OCI-LY3 (cell line): ENCODE measurements at regions not wholly inside any gene's neighbourhood (a gene's known extent, or its start where the extent isn't known, plus 50 kb on each side); places are given as distances from the start of the nearest gene placed in this dataset.

ENCODE experiments used
- H2AFZ ChIP-seq: fragments of 200-600, 300-600 bp; shearing (Covaris generic); 2 replicates; pipeline ENCODE4 v1.6.0; 2014; ENCODE audit warnings: antibody characterized with exemption, low read depth, low read length
- H3K27ac ChIP-seq: fragments of 200-600, 300-600 bp; sonication (generic); 2 replicates; pipeline ENCODE4 v1.5.1; 2014; ENCODE audit warnings: mild to moderate bottlenecking, low read length, moderate library complexity, mixed read lengths
- H3K27me3 ChIP-seq: fragments of 200-600, 300-600 bp; sonication (generic); 2 replicates; pipeline ENCODE4 v1.6.1; 2014; ENCODE audit warnings: low read depth, low read length, mixed read lengths
- H3K36me3 ChIP-seq: fragments of 200-600, 300-600 bp; sonication (generic); replicated peaks from 2 replicates; pipeline ENCODE3; 2014; ENCODE audit warnings: low read depth, low read length, mixed read lengths
- H3K4me1 ChIP-seq: fragments of 300-600, 200-600 bp; sonication (generic); 2 replicates; pipeline ENCODE4 v1.6.1; 2014; ENCODE audit warnings: low read length, mixed read lengths
- H3K4me2 ChIP-seq: fragments of 200-600, 300-600 bp; sonication (generic); 2 replicates; pipeline ENCODE4 v1.6.1; 2014; ENCODE audit warnings: low read length, mixed read lengths
- H3K4me3 ChIP-seq: fragments of 300-600, 200-600 bp; sonication (generic); 2 replicates; pipeline ENCODE4 v1.5.1; 2014; ENCODE audit warnings: antibody characterized with exemption, mild to moderate bottlenecking, low read length, moderate library complexity
- H3K79me2 ChIP-seq: fragments of 300-600, 200-600 bp; shearing (Covaris generic); 2 replicates; pipeline ENCODE4 v1.6.1; 2014; ENCODE audit warnings: mild to moderate bottlenecking, low read length, mixed read lengths
- H3K9ac ChIP-seq: fragments of 300-600, 200-600 bp; shearing (Covaris generic); 2 replicates; pipeline ENCODE4 v1.6.0; 2014; ENCODE audit warnings: mild to moderate bottlenecking, low read length, moderate library complexity
- H3K9me3 ChIP-seq: fragments of 200-600, 300-600 bp; shearing (Covaris generic); 2 replicates; pipeline ENCODE4 v1.6.1; 2014; ENCODE audit warnings: low read length, mixed read lengths; ENCODE audit not compliant: insufficient read depth
- H4K20me1 ChIP-seq: fragments of 200-600, 300-600 bp; sonication (generic); 2 replicates; pipeline ENCODE4 v1.6.1; 2016; ENCODE audit warnings: low read length, mixed read lengths; ENCODE audit not compliant: insufficient read depth
- EZH2phosphoT487 ChIP-seq: fragments of 200-600 bp; shearing (Covaris generic); IDR thresholded peaks from 2 replicates; pipeline ENCODE4 v1.6.1; 2018; ENCODE audit warnings: antibody characterized with exemption, mixed run types, low read depth
- TF ChIP-seq, protein P1 (sequence below): fragments of 200-600, 300-600 bp; sonication (generic); IDR thresholded peaks from 2 replicates; pipeline ENCODE4 v1.5.1; 2014; ENCODE audit warnings: antibody characterized with exemption, low read length, low read depth

DNA sequence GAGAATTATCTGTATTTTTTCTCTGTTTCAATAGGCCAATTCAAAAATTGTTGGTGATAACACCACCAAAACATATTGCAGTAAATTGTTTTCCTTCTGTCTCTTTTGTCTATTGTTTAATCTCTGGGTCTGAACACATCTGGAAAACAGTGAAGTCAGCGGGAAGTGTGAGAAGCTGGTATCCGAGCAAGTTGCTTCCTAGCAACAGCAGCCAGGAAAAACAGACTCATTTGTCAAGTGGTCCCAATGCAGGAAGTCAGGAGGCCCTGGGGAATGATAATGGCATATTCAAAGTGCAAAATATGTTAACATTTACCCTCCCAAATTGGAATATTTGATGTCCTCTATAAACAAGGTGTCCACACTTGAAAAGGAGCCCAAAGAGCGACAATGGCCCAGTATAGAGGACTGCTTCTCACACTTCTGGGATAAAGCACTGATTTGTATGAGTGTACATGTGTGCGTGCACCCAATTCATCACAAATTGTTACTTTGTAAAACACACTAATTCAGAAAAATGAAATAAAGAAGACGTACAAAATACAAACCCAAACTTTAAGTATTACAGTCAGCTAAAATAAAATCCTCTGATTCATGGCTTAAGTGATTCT, 515.0 kb downstream of the TBC1D4 start:
- Histone ChIP-seq H3K9ac (no peak overlapping the region), H3K27me3 (no peaks in the 10 kb centered on the region), H3K79me2 (no peaks in the 10 kb centered on the region), H3K36me3 (no peaks in the 10 kb centered on the region), H3K4me2 (no peak overlapping the region), H4K20me1 (no peaks in the 10 kb centered on the region), H3K27ac (no peak overlapping the region), H2AFZ (no peak overlapping the region), H3K4me1 (no peaks in the 10 kb centered on the region), H3K4me3 (no peak overlapping the region), H3K9me3 (no peaks in the 10 kb centered on the region)
- TF ChIP-seq EZH2phosphoT487: no peak
- TF ChIP-seq, protein P1, sequence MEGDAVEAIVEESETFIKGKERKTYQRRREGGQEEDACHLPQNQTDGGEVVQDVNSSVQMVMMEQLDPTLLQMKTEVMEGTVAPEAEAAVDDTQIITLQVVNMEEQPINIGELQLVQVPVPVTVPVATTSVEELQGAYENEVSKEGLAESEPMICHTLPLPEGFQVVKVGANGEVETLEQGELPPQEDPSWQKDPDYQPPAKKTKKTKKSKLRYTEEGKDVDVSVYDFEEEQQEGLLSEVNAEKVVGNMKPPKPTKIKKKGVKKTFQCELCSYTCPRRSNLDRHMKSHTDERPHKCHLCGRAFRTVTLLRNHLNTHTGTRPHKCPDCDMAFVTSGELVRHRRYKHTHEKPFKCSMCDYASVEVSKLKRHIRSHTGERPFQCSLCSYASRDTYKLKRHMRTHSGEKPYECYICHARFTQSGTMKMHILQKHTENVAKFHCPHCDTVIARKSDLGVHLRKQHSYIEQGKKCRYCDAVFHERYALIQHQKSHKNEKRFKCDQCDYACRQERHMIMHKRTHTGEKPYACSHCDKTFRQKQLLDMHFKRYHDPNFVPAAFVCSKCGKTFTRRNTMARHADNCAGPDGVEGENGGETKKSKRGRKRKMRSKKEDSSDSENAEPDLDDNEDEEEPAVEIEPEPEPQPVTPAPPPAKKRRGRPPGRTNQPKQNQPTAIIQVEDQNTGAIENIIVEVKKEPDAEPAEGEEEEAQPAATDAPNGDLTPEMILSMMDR: no peak

DNA sequence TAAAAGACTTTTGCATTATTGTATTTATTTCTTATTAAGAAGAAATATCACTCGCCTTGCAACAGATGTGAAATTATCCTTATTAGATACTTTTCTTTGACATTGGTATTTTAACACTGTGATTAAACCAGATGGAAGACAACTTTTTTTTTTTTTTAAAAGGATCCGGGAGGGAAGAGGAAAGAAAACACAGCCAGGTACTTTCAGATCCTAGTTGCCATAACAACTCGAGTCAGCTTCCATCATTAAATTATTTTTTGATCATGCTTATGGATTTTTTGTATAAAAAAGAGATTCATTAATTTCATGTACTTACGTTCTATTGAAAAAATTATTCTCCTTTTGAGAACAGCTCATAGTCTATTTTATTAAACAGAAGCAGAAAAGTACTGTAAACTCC, 515.7 kb downstream of the TBC1D4 start:
- H3K9me3 ChIP-seq: no peaks in the 10 kb centered on the region
- no peak overlapping the region for H3K9ac ChIP-seq
- no peak overlapping the region for H3K4me2 ChIP-seq
- no peaks in the 10 kb centered on the region for H3K79me2 ChIP-seq
- TF ChIP-seq, protein P1: no peak
- no peak for TF ChIP-seq EZH2phosphoT487
- no peaks in the 10 kb centered on the region for H3K36me3 ChIP-seq
- no peak overlapping the region for H3K4me3 ChIP-seq
- H2AFZ ChIP-seq: no peak overlapping the region
- no peaks in the 10 kb centered on the region for H3K27me3 ChIP-seq
- H3K4me1 ChIP-seq: no peaks in the 10 kb centered on the region
- H3K27ac ChIP-seq: no peak overlapping the region
- H4K20me1 ChIP-seq: no peaks in the 10 kb centered on the region

DNA sequence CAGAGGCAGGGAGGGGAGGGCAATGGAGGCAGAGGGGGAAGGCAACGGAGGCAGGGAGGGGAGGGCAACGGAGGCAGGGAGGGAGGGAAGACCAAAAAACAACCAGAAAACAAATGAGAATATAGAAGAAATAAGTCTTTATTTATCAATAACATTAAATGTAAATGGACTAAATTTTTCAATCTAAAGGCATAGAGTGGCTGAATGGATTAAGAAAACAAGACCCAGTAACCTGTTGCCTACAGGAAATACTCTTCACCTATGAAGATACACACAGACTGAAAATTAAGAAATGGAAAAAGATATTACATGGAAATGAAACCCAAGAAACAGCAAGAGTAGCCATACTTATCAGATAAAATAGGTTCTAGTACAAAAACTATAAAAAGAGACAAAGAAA, 536.3 kb downstream of the TBC1D4 start:
- H3K27ac ChIP-seq: no peak overlapping the region
- no peak overlapping the region for H3K9ac ChIP-seq
- no peaks in the 10 kb centered on the region for H3K4me1 ChIP-seq

DNA sequence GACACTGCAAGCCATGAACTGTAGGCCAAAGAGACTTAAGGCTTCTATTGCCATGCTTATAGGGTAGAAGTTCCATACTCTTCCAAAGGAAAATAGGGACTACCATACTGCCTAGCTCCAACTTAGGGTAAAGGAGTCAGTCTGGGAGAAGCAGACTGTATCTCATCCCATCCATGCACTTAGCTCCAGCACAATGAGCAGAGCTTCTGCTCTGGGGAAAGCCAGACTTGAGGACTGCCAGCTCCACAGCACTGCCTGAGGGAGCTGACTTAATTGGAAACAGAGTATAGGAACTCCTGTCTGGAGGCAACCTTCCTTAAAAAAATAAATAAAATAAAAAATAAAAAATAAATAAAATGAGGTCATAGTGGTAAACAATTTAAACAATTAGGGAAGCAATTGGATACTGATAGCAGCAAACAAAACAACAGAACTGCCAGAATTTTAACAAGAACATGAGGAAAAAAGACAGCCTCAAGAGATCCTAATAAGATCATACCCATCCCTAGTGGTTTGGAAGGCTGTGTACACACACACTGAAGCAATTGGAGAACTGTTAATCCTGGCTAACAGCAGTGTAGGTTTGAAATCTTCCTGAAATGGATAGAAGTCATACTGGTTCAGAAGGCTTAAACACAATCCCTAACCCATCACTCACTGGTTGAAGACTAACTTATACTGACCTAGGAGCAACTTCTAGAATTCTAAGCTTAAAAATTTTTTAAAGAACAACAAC, 550.1 kb downstream of the TBC1D4 start:
- no peak overlapping the region for H3K4me3 ChIP-seq
- no peak overlapping the region for H3K9ac ChIP-seq
- no peak overlapping the region for H3K4me2 ChIP-seq
- no peaks in the 10 kb centered on the region for H3K36me3 ChIP-seq
- H3K27me3 ChIP-seq: no peaks in the 10 kb centered on the region
- H3K9me3 ChIP-seq: no peaks in the 10 kb centered on the region
- H3K79me2 ChIP-seq: no peaks in the 10 kb centered on the region
- no peak overlapping the region for H3K27ac ChIP-seq
- no peak overlapping the region for H2AFZ ChIP-seq
- H4K20me1 ChIP-seq: no peaks in the 10 kb centered on the region
- no peaks in the 10 kb centered on the region for H3K4me1 ChIP-seq
- TF ChIP-seq, protein P1: no peak
- TF ChIP-seq EZH2phosphoT487: no peak

More for the DNA sequence above, 536.3 kb downstream of the TBC1D4 start:
- no peak overlapping the region for H3K4me3 ChIP-seq
- no peaks in the 10 kb centered on the region for H3K79me2 ChIP-seq
- no peaks in the 10 kb centered on the region for H3K36me3 ChIP-seq
- no peak overlapping the region for H3K4me2 ChIP-seq
- TF ChIP-seq EZH2phosphoT487: no peak
- TF ChIP-seq, protein P1: no peak
- no peaks in the 10 kb centered on the region for H4K20me1 ChIP-seq
- H3K27me3 ChIP-seq: no peaks in the 10 kb centered on the region
- no peak overlapping the region for H2AFZ ChIP-seq
- no peaks in the 10 kb centered on the region for H3K9me3 ChIP-seq
